Astrocyte (in vitro differentiated cells and primary cell): ENCODE measurements at regions not wholly inside any gene's neighbourhood (a gene's known extent, or its start where the extent isn't known, plus 50 kb on each side); places are given as distances from the start of the nearest gene placed in this dataset.

Experiments used
- DNase-seq: peaks from one replicate; pipeline ENCODE4 v3.0.0-alpha.2; 2010; ENCODE audit warnings: low read depth
- FAIRE-seq: peaks from 2 replicates; lab custom pipeline; 2011; peaks lifted over from hg19 to GRCh38; lab: Jason Lieb, UNC
- H2AFZ ChIP-seq: 2 replicates; pipeline ENCODE4 v1.6.0; 2012; ENCODE audit warnings: low read depth, low read length, inconsistent platforms
- H3K27ac ChIP-seq: 2 replicates; pipeline ENCODE4 v1.5.1; 2011; ENCODE audit warnings: low read depth, low read length, inconsistent platforms
- H3K27me3 ChIP-seq: 2 replicates; pipeline ENCODE4 v1.6.0; 2011; ENCODE audit warnings: low read length, inconsistent platforms; ENCODE audit not compliant: insufficient read depth
- H3K36me3 ChIP-seq: 2 replicates; pipeline ENCODE4 v1.5.1; 2011; ENCODE audit warnings: low read length, inconsistent platforms; ENCODE audit not compliant: insufficient read depth
- H3K4me1 ChIP-seq: 2 replicates; pipeline ENCODE4 v1.5.1; 2011; ENCODE audit warnings: low read length, inconsistent platforms; ENCODE audit not compliant: insufficient read depth
- H3K4me2 ChIP-seq: 2 replicates; pipeline ENCODE4 v1.6.0; 2012; ENCODE audit warnings: low read length, inconsistent platforms
- H3K4me3 ChIP-seq: 2 replicates; pipeline ENCODE4 v1.5.1; 2011; ENCODE audit warnings: low read depth, mild to moderate bottlenecking, low read length, inconsistent platforms; ENCODE audit not compliant: insufficient read depth
- H3K79me2 ChIP-seq: 2 replicates; pipeline ENCODE4 v1.6.0; 2012; ENCODE audit warnings: mild to moderate bottlenecking, low read length, inconsistent platforms; ENCODE audit not compliant: insufficient read depth
- H3K9ac ChIP-seq: 2 replicates; pipeline ENCODE4 v1.6.0; 2012; ENCODE audit warnings: mild to moderate bottlenecking, low read length, inconsistent platforms
- H3K9me3 ChIP-seq: 2 replicates; pipeline ENCODE4 v1.5.1; 2012; ENCODE audit warnings: low read depth, mild to moderate bottlenecking, low read length, inconsistent platforms; ENCODE audit not compliant: insufficient read depth
- H4K20me1 ChIP-seq: 2 replicates; pipeline ENCODE4 v1.6.0; 2012; ENCODE audit warnings: low read length, inconsistent platforms; ENCODE audit not compliant: insufficient read depth
- H3K27ac Mint-ChIP-seq: one replicate; pipeline ENCODE4 v1.8.0; 2021; ENCODE audit warnings: mild to moderate bottlenecking, mixed read lengths; ENCODE audit not compliant: unreplicated experiment
- H3K27me3 Mint-ChIP-seq: one replicate; pipeline ENCODE4 v1.8.0; 2021; ENCODE audit warnings: low read depth, mixed read lengths; ENCODE audit not compliant: unreplicated experiment
- H3K36me3 Mint-ChIP-seq: one replicate; pipeline ENCODE4 v1.8.0; 2021; ENCODE audit warnings: low read depth, mixed read lengths; ENCODE audit not compliant: unreplicated experiment
- H3K4me1 Mint-ChIP-seq: one replicate; pipeline ENCODE4 v1.8.0; 2021; ENCODE audit warnings: low read depth, mixed read lengths; ENCODE audit not compliant: unreplicated experiment
- H3K4me3 Mint-ChIP-seq: one replicate; pipeline ENCODE4 v1.8.0; 2021; ENCODE audit warnings: mild to moderate bottlenecking, moderate library complexity, mixed read lengths; ENCODE audit not compliant: unreplicated experiment
- H3K9me3 Mint-ChIP-seq: one replicate; pipeline ENCODE4 v1.8.0; 2021; ENCODE audit warnings: mild to moderate bottlenecking, mixed read lengths; ENCODE audit not compliant: unreplicated experiment
- CTCF ChIP-seq: IDR thresholded peaks from 2 replicates; pipeline ENCODE4 v1.5.1; 2011; ENCODE audit warnings: low read depth, mild to moderate bottlenecking, inconsistent platforms, low read length, moderate library complexity; ENCODE audit not compliant: insufficient read depth
- EZH2 ChIP-seq: IDR thresholded peaks from 2 replicates; pipeline ENCODE4 v1.6.1; 2012; ENCODE audit warnings: mild to moderate bottlenecking, low read length, inconsistent platforms; ENCODE audit not compliant: insufficient read depth

DNA sequence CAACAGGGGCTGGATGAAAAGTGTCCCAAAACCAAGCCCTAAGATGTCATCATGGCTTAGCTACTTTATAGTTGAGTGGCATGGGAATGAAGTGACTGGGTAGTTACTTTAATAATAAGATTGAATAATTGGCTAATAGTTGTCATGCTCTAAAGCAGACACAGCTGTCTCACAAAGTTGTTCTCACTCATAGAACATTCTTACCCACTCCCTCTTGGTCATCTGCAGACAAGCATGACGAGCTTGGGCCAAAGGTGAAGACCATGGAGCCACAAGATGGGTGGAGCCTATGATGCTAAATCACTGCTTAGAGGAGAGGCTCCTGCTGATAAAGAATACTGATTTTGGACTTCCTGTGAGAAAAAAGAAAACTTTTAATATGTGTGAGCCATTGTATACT is 62.4 kb upstream of the MMADHC start:
- peaks cover 16% of the 10 kb centered on the region for H3K4me1 ChIP-seq
- no peaks in the 10 kb centered on the region for H3K36me3 ChIP-seq
- no peaks in the 10 kb centered on the region for H3K9me3 ChIP-seq
- Mint-ChIP-seq H3K9me3 (no peaks in the 10 kb centered on the region), H3K4me3 (no peak overlapping the region), H3K36me3 (no peaks in the 10 kb centered on the region), H3K27ac (no peak overlapping the region), H3K4me1 (peaks cover 47% of the 10 kb centered on the region), H3K27me3 (no peaks in the 10 kb centered on the region)
- H3K4me2 ChIP-seq, result no peak overlapping the region
- H3K79me2 ChIP-seq, result no peaks in the 10 kb centered on the region
- no peak overlapping the region for H3K9ac ChIP-seq
- H3K4me3 ChIP-seq, result no peak overlapping the region
- FAIRE-seq (no peak), DNase-seq (peak; percentile 57)
- no peaks in the 10 kb centered on the region for H3K27me3 ChIP-seq
- no peak overlapping the region for H2AFZ ChIP-seq
- H4K20me1 ChIP-seq, result no peaks in the 10 kb centered on the region
- TF ChIP-seq CTCF (no peak), EZH2 (no peak)
- H3K27ac ChIP-seq, result no peak overlapping the region

GRCh38 chr2:149648282-149649030 is 60.9 kb upstream of the MMADHC start:
- Mint-ChIP-seq H3K9me3 (peaks cover 5% of the 10 kb centered on the region), H3K4me3 (peak overlapping the region; percentile 36), H3K27me3 (no peaks in the 10 kb centered on the region), H3K27ac (peak overlapping the region; percentile 71), H3K4me1 (peaks cover 35% of the 10 kb centered on the region), H3K36me3 (peaks cover 5% of the 10 kb centered on the region)
- H3K4me3 ChIP-seq, result peak overlapping the region; percentile 17
- H3K9ac ChIP-seq, result peak overlapping the region; percentile 58
- no peak for TF ChIP-seq EZH2
- no peak for TF ChIP-seq CTCF
- H3K9me3 ChIP-seq, result no peaks in the 10 kb centered on the region
- H3K27ac ChIP-seq, result peak overlapping the region; percentile 82
- H3K79me2 ChIP-seq, result no peaks in the 10 kb centered on the region
- H3K27me3 ChIP-seq, result no peaks in the 10 kb centered on the region
- peak overlapping the region; percentile 71 for H3K4me2 ChIP-seq
- no peaks in the 10 kb centered on the region for H3K36me3 ChIP-seq
- H3K4me1 ChIP-seq, result peaks cover 16% of the 10 kb centered on the region
- DNase-seq, result peak; percentile 99
- no peaks in the 10 kb centered on the region for H4K20me1 ChIP-seq
- FAIRE-seq, result peak; percentile 100
- no peak overlapping the region for H2AFZ ChIP-seq

DNA sequence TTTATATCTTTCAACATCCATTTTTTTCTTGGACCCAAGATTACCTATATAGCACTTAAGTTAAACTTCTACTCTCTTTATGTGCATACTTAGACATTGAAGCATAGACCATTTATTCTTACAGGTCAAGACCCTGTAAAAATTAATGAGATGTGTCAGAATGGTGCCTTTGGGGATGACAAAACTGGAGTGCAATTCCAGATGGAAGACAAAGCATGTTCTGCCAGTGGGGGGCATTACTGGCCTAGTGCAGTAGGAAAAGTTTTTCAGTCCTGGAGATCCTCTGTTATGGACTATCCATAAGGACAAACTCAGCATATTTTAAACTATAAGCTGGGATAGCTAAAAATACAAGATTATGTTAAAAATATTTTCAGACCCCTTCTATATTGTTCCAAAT is 57.8 kb upstream of the MMADHC start:
- DNase-seq, result no peak
- H3K79me2 ChIP-seq, result no peaks in the 10 kb centered on the region

More for the DNA sequence above, 57.8 kb upstream of the MMADHC start:
- H3K36me3 Mint-ChIP-seq, result peaks cover 5% of the 10 kb centered on the region
- H3K4me3 Mint-ChIP-seq, result no peak overlapping the region
- Histone ChIP-seq H3K4me3 (no peak overlapping the region), H3K27ac (no peak overlapping the region), H2AFZ (no peak overlapping the region), H3K36me3 (no peaks in the 10 kb centered on the region), H3K9me3 (no peaks in the 10 kb centered on the region), H3K27me3 (no peaks in the 10 kb centered on the region), H4K20me1 (no peaks in the 10 kb centered on the region), H3K4me1 (peaks cover 16% of the 10 kb centered on the region), H3K4me2 (no peak overlapping the region), H3K9ac (no peak overlapping the region)
- H3K9me3 Mint-ChIP-seq, result peaks cover 9% of the 10 kb centered on the region
- peaks cover 22% of the 10 kb centered on the region for H3K4me1 Mint-ChIP-seq
- no peaks in the 10 kb centered on the region for H3K27me3 Mint-ChIP-seq
- FAIRE-seq, result no peak
- TF ChIP-seq EZH2 (no peak), CTCF (no peak)
- no peak overlapping the region for H3K27ac Mint-ChIP-seq
